Neural crest cell (in vitro differentiated cells): ENCODE measurements at regions not wholly inside any gene's neighbourhood (a gene's known extent, or its start where the extent isn't known, plus 50 kb on each side); places are given as distances from the start of the nearest gene placed in this dataset.

Experiments
- DNase-seq: peaks from one replicate; pipeline ENCODE4 v3.0.0; 2021; ENCODE audit warnings: low read depth, mixed read lengths, low spot score
- H3K27ac Mint-ChIP-seq: one replicate; pipeline ENCODE4 v1.8.0; 2021; ENCODE audit warnings: mild to moderate bottlenecking, mixed read lengths; ENCODE audit not compliant: unreplicated experiment
- H3K27me3 Mint-ChIP-seq: 2 replicates; pipeline ENCODE4 v1.8.0; 2021; ENCODE audit warnings: low read depth, mild to moderate bottlenecking, mixed read lengths
- H3K36me3 Mint-ChIP-seq: 2 replicates; pipeline ENCODE4 v1.8.0; 2021; ENCODE audit warnings: low read depth, mild to moderate bottlenecking, mixed read lengths
- H3K4me1 Mint-ChIP-seq: 2 replicates; pipeline ENCODE4 v1.8.0; 2021; ENCODE audit warnings: mixed read lengths
- H3K4me3 Mint-ChIP-seq: one replicate; pipeline ENCODE4 v1.8.0; 2021; ENCODE audit warnings: mild to moderate bottlenecking, mixed read lengths
- H3K9me3 Mint-ChIP-seq: 2 replicates; pipeline ENCODE4 v1.8.0; 2021; ENCODE audit warnings: mixed read lengths
- TF ChIP-seq, protein P1 (sequence below): fragments of 200-600 bp; sonication (generic); conservative IDR thresholded peaks from 2 replicates; pipeline ENCODE4 v1.5.0; 2021; ENCODE audit warnings: antibody characterized with exemption, mild to moderate bottlenecking

DNA sequence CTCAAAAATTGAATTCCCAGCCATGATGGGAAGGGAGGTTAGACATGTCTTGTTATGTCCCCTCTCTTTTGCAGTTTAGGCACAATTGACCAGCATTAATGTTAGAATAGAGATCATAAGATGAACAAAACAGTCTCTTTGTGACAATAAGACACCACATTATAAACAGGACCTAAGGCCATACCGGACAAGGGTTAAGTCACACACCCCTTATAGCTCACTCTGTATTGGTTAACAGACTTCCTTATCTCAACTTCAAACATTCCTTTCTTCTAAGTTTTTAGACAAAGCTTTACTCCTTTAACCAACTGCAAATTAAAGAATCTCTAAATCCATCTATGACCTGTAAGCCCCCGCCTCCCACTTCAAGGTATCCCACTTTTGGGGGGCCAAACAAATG, 81.1 kb upstream of the CPM start:
- peaks cover 6% of the 10 kb centered on the region for H3K9me3 Mint-ChIP-seq
- H3K36me3 Mint-ChIP-seq = no peaks in the 10 kb centered on the region
- TF ChIP-seq, protein P1, sequence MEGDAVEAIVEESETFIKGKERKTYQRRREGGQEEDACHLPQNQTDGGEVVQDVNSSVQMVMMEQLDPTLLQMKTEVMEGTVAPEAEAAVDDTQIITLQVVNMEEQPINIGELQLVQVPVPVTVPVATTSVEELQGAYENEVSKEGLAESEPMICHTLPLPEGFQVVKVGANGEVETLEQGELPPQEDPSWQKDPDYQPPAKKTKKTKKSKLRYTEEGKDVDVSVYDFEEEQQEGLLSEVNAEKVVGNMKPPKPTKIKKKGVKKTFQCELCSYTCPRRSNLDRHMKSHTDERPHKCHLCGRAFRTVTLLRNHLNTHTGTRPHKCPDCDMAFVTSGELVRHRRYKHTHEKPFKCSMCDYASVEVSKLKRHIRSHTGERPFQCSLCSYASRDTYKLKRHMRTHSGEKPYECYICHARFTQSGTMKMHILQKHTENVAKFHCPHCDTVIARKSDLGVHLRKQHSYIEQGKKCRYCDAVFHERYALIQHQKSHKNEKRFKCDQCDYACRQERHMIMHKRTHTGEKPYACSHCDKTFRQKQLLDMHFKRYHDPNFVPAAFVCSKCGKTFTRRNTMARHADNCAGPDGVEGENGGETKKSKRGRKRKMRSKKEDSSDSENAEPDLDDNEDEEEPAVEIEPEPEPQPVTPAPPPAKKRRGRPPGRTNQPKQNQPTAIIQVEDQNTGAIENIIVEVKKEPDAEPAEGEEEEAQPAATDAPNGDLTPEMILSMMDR = no peak
- no peak for DNase-seq
- no peaks in the 10 kb centered on the region for H3K4me1 Mint-ChIP-seq
- no peak overlapping the region for H3K27ac Mint-ChIP-seq
- H3K4me3 Mint-ChIP-seq = no peak overlapping the region
- H3K27me3 Mint-ChIP-seq = peaks cover 7% of the 10 kb centered on the region

DNA sequence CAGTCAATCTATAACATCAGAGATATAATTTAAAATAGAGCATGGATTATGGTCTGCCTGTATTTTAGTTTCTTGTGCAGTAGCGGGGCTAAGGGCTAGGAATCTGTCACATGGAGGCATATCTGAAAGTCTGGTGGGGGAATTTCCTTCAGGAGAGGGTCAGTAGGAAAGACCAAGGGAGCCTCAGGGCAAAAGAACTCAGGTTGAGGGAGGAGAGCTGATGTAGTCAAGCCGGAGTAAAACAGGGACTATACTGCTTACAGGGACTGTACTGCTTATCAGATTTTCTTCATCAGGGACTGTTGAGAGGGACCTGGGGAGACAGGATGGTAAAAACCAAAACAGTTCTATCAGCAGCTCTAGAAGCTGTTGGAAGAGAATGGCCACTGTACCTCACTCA, 82.0 kb upstream of the CPM start:
- peaks cover 5% of the 10 kb centered on the region for H3K27me3 Mint-ChIP-seq
- peaks cover 6% of the 10 kb centered on the region for H3K9me3 Mint-ChIP-seq
- no peaks in the 10 kb centered on the region for H3K4me1 Mint-ChIP-seq
- no peak overlapping the region for H3K27ac Mint-ChIP-seq
- TF ChIP-seq, protein P1 = no peak
- H3K36me3 Mint-ChIP-seq = no peaks in the 10 kb centered on the region
- H3K4me3 Mint-ChIP-seq = no peak overlapping the region
- no peak for DNase-seq

DNA sequence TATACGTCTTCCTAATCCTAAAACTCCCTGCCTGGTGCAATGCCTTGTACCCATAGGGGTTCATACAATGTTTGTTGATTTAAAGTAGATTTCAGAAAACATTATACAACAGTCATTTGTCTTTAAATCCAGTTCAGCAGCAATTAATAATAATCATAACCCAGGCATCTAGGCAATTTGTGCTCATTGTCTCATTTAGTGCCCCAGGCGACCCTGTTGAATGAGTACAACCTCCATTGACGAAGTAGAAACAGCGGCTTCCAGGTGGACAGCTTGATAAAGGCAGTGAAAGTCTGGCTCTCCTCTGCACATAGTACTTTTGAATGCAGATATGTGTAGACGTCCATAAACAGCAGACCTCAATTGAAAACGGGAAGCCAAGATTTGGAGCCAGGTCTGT, 82.9 kb upstream of the CPM start:
- Mint-ChIP-seq H3K4me3 (no peak overlapping the region), H3K9me3 (peaks cover 9% of the 10 kb centered on the region), H3K4me1 (no peaks in the 10 kb centered on the region), H3K27ac (no peak overlapping the region), H3K27me3 (no peaks in the 10 kb centered on the region), H3K36me3 (no peaks in the 10 kb centered on the region)
- TF ChIP-seq, protein P1 = no peak
- no peak for DNase-seq

DNA sequence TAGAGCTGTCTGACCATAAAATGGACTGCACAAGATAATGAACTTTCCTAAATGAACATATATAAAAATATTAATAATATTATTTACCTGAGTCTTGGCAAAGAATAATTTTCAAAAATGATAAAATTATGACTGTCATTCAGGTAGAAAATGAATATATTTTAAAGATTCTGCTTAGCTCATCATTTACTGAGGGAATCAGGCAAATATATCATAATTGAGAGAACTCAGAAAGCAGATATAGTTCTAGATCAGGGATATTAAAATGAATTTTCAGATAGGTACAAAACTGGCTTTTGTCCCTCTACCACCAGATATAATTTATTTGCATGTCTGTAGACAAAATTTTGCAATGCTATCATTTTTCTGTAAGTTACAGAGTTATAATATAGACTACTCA, 86.1 kb upstream of the CPM start:
- peaks cover 3% of the 10 kb centered on the region for H3K9me3 Mint-ChIP-seq
- TF ChIP-seq, protein P1 = no peak
- no peaks in the 10 kb centered on the region for H3K27me3 Mint-ChIP-seq
- DNase-seq = no peak
- no peak overlapping the region for H3K4me3 Mint-ChIP-seq
- H3K36me3 Mint-ChIP-seq = no peaks in the 10 kb centered on the region
- no peaks in the 10 kb centered on the region for H3K4me1 Mint-ChIP-seq
- no peak overlapping the region for H3K27ac Mint-ChIP-seq

DNA sequence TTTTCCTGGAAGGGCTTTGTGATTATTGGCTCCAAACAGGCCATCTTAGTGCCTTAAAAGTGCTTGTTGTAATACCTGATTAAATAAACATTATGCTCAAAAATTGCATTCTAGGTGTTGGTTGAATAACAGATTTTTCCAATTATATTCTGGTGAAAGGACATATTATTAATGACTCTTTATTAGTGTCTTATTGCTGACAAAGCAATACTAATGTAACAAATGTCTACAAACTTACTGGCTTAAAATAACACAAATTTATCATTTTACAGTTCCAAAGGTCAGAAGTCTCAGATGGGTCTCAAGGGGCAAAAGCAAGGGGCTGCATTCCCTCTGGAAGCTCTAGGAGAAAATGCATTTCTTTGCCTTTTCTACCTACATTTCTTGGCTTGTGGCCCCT, 86.9 kb upstream of the CPM start:
- TF ChIP-seq, protein P1 = no peak
- no peaks in the 10 kb centered on the region for H3K36me3 Mint-ChIP-seq
- H3K9me3 Mint-ChIP-seq = peaks cover 3% of the 10 kb centered on the region
- H3K27ac Mint-ChIP-seq = no peak overlapping the region
- no peaks in the 10 kb centered on the region for H3K4me1 Mint-ChIP-seq
- no peaks in the 10 kb centered on the region for H3K27me3 Mint-ChIP-seq
- no peak overlapping the region for H3K4me3 Mint-ChIP-seq
- no peak for DNase-seq

DNA sequence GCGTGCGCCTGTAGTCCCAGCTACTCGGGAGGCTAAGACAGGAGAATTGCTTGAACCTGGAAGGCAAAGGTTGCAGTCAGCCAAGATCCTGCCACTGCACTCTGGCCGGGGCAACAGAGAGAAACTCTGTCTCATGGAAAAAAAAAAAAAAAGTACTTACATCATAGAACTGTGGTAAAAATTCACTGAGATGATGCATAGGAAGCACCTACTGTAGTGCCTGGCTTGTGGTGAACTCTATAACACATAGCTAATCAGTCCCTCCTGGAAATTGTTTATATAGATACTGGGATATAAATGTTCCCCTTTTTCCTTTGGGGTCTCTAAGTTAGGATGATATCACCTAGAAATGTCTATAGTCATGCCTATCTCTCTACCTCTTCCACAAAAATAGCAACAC, 89.7 kb upstream of the CPM start:
- Mint-ChIP-seq H3K4me1 (peaks cover 3% of the 10 kb centered on the region), H3K4me3 (no peak overlapping the region), H3K36me3 (no peaks in the 10 kb centered on the region), H3K27me3 (no peaks in the 10 kb centered on the region), H3K9me3 (peaks cover 3% of the 10 kb centered on the region), H3K27ac (no peak overlapping the region)
- DNase-seq = no peak
- TF ChIP-seq, protein P1 = no peak
